Upper lobe of right lung (tissue), 1 donor: ENCODE measurements at regions not wholly inside any gene's neighbourhood (a gene's known extent, or its start where the extent isn't known, plus 50 kb on each side); places are given as distances from the start of the nearest gene placed in this dataset.

Experiments
- ATAC-seq: fragments of 200-7000 bp; cut with Tn5 transposase; one replicate; pipeline ENCODE4 v1.9.1; 2020; ENCODE audit warnings: mild to moderate bottlenecking, moderate library complexity
- DNase-seq: peaks from one replicate; pipeline ENCODE4 v3.0.0-alpha.2; 2020
- H3K27ac ChIP-seq: fragments of 200-600 bp; one replicate; pipeline ENCODE4 v1.8.0; 2022
- H3K27me3 ChIP-seq: fragments of 200-600 bp; one replicate; pipeline ENCODE4 v1.8.0; 2022; ENCODE audit warnings: mild to moderate bottlenecking
- H3K36me3 ChIP-seq: fragments of 200-600 bp; one replicate; pipeline ENCODE4 v1.8.0; 2022
- H3K4me1 ChIP-seq: fragments of 200-600 bp; one replicate; pipeline ENCODE4 v1.8.0; 2022
- H3K4me3 ChIP-seq: fragments of 200-600 bp; one replicate; pipeline ENCODE4 v1.8.0; 2022; ENCODE audit warnings: mild to moderate bottlenecking
- H3K9me3 ChIP-seq: fragments of 200-600 bp; one replicate; pipeline ENCODE4 v1.8.0; 2022
- intact Hi-C: fragments of 100-400 bp; cut with DNase I; formaldehyde crosslinking; loops from one replicate; pipeline ENCODE4 v1.11.0; 2022
- TF ChIP-seq, protein P1 (sequence below): fragments of 200-600 bp; IDR thresholded peaks from one replicate; pipeline ENCODE4 v1.8.0; 2022; ENCODE audit warnings: antibody characterized with exemption
- donor health status: DM: no; HTN: yes; CAD: no; lungs with severe emphysema.

DNA sequence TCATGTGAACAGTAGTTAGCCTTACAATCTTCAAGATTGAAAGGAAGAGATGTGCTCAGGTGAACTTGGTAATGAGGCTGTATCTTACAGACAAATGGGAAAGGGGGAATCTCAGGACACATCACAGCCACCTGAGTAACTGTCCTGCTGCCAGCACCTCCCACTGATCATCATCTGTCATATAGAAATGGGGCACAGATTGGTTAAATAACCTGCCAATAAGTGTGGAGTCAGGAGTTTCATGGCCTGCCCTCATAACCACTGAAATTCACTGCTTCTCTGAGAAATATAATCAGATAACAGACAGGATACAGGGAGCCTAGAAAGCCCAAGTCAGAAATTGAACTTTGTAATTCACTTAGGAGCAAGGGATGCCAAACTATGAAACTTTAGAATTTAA is 64.9 kb upstream of the TAS2R16 start:
- TF ChIP-seq, protein P1, sequence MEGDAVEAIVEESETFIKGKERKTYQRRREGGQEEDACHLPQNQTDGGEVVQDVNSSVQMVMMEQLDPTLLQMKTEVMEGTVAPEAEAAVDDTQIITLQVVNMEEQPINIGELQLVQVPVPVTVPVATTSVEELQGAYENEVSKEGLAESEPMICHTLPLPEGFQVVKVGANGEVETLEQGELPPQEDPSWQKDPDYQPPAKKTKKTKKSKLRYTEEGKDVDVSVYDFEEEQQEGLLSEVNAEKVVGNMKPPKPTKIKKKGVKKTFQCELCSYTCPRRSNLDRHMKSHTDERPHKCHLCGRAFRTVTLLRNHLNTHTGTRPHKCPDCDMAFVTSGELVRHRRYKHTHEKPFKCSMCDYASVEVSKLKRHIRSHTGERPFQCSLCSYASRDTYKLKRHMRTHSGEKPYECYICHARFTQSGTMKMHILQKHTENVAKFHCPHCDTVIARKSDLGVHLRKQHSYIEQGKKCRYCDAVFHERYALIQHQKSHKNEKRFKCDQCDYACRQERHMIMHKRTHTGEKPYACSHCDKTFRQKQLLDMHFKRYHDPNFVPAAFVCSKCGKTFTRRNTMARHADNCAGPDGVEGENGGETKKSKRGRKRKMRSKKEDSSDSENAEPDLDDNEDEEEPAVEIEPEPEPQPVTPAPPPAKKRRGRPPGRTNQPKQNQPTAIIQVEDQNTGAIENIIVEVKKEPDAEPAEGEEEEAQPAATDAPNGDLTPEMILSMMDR: no peak
- no peak overlapping the region for H3K4me3 ChIP-seq
- H3K4me1 ChIP-seq: no peaks in the 10 kb centered on the region
- no peak overlapping the region for H3K27ac ChIP-seq
- no peak for ATAC-seq
- H3K36me3 ChIP-seq: no peaks in the 10 kb centered on the region
- intact Hi-C loops: no loop called here
- no peaks in the 10 kb centered on the region for H3K9me3 ChIP-seq
- no peak for DNase-seq
- no peaks in the 10 kb centered on the region for H3K27me3 ChIP-seq

DNA sequence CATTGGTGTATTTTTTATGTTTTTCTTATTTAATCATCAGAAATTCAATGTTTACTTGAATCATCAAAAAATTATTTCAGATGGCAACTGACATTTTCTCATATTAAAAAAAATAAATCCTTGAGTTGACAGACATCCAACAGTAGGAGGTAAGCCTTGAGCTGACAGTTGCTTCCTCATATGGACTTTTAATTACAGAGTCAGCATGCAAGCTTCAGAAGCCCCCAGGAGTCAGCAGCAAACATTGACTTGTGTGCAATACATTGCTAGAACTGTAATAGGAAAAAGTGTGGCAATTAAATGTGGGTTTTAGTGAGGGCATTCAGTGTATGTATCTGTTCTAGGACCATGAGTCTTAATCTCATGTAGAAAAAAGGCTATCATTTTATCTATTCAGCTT is 62.4 kb upstream of the TAS2R16 start:
- Histone ChIP-seq H3K4me1 (no peaks in the 10 kb centered on the region), H3K4me3 (no peak overlapping the region), H3K9me3 (no peaks in the 10 kb centered on the region), H3K27me3 (no peaks in the 10 kb centered on the region), H3K27ac (no peak overlapping the region), H3K36me3 (no peaks in the 10 kb centered on the region)
- DNase-seq (no peak), ATAC-seq (no peak)
- intact Hi-C loops: no loop called here
- TF ChIP-seq, protein P1: no peak

DNA sequence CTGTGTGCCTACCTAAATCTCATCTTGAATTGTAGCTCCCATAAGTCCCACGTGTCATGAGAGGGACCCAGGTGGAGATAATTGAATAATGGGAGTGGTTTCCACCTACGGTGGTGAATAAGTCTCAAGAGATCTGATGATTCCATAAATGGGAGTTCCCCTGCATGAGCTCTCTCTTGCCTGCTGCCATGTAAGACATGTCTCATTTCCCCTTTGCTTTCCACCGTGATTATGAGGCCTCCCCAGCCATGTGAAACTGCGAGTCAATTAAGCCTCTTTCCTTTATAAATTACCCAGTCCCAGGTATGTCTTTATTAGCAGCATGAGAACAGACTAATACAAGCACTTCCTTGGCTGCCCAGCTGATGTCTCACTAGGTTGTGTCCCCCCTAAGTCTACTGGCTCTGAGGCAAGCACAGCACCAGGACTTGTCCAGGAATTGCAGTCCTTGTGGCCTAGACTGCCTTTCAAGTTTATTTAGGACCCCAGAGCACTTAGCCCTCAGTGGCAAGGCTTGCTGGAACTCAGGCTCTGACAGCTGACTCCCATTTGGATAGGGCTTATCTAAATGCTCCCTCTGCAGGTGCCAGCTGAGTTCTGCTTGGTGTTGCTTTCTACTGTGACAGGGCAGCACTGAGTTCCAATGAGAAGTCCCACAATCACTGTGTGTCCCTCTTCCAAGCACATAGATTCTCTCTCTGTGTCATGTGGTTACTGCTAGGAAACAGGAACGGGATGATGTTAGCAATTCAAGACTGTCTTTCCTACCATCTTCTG is 59.0 kb upstream of the TAS2R16 start:
- H3K4me1 ChIP-seq: no peaks in the 10 kb centered on the region
- no peak overlapping the region for H3K27ac ChIP-seq
- no peaks in the 10 kb centered on the region for H3K27me3 ChIP-seq
- peaks cover under 1% of the 10 kb centered on the region for H3K9me3 ChIP-seq
- no peak for DNase-seq
- no peak overlapping the region for H3K4me3 ChIP-seq
- peak; percentile 54 for ATAC-seq
- H3K36me3 ChIP-seq: no peaks in the 10 kb centered on the region
- intact Hi-C loops: no loop called here
- TF ChIP-seq, protein P1: no peak

DNA sequence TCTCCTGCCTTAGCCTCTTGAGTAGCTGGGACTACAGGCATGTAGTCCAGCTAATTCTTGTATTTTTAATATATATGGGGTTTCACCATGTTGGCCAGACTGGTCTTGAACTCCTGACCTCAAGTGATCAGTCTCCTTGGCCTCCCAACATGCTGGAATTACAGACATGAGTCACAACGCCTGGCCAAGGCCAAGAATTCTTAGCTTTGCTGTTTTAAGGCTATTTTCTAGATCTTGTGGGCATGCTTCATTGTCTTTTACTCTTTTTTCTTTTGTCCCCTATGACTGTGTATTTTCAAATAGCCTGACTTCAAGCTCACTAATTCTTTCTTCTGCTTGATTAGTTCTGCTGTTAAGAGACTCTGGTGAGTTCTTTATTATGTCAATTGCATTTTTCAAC is 56.4 kb upstream of the TAS2R16 start:
- TF ChIP-seq, protein P1: no peak
- H3K9me3 ChIP-seq: peaks cover 4% of the 10 kb centered on the region
- intact Hi-C loops: no loop called here
- ATAC-seq (no peak), DNase-seq (no peak)
- no peaks in the 10 kb centered on the region for H3K27me3 ChIP-seq
- no peaks in the 10 kb centered on the region for H3K36me3 ChIP-seq
- no peak overlapping the region for H3K4me3 ChIP-seq
- H3K27ac ChIP-seq: no peak overlapping the region
- no peaks in the 10 kb centered on the region for H3K4me1 ChIP-seq

DNA sequence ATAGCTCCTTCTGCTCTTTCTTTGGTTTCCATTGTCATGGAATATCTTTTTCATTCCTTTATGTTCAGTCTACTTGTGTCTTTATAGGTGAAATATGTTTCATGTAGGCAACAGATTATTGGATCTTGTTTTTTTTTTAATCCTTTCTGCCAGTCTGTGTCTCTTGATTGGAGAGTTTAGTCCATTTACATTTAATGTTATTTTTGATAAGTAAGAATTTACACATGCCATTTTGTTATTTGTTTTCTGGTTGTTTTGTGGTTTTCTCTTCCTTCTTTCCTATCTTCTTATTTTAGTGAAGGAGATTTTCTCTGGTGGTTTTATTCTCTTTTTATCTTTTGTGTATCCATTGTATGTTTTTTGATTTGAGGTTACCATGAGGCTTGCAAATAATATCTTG is 52.5 kb upstream of the TAS2R16 start:
- Histone ChIP-seq H3K27me3 (no peaks in the 10 kb centered on the region), H3K4me3 (no peak overlapping the region), H3K36me3 (no peaks in the 10 kb centered on the region), H3K9me3 (peaks cover 4% of the 10 kb centered on the region), H3K27ac (no peak overlapping the region), H3K4me1 (no peaks in the 10 kb centered on the region)
- DNase-seq: no peak
- intact Hi-C loops: no loop called here
- TF ChIP-seq, protein P1: no peak
- no peak for ATAC-seq
